ENCODE measurements at regions not wholly inside any gene's neighbourhood (a gene's known extent, or its start where the extent isn't known, plus 50 kb on each side); places are given as distances from the start of the nearest gene placed in this dataset.

- intact Hi-C loops (cut with micrococcal nuclease; ENCODE audit: unreplicated experiment), result no loop called here
- BruUV-seq (replicated peaks), result no TSS peak
- CTCF ChIA-PET, result interaction anchor here (0.6 to 0.7 kb wide), 2 partner anchors 20 to 266 kb away, joined by 5 to 6 read pairs; no protein-coding TSS in a partner anchor
- Mint-ChIP-seq H3K9me3 (ENCODE audit: low read depth, unreplicated experiment) (no peaks in the 10 kb centered on the region), H3K4me1 (ENCODE audit: low read depth, unreplicated experiment) (no peaks in the 10 kb centered on the region), H3K27ac (ENCODE audit: unreplicated experiment) (no peak overlapping the region), H3K36me3 (ENCODE audit: insufficient read depth, unreplicated experiment) (peaks cover 12% of the 10 kb centered on the region), H3K27me3 (ENCODE audit: unreplicated experiment) (no peaks in the 10 kb centered on the region), H3K4me3 (ENCODE audit: low read depth, unreplicated experiment) (no peak overlapping the region)
- DNase-seq, result no peak
- TF ChIP-seq CTCF (IDR thresholded peaks at IDR 0.05; ENCODE audit: unreplicated experiment), result no peak
These were observed 418.0 kb downstream of the SHANK2 start for GRCh38 chr11:70834277-70834940.

GRCh38 chr11:70834984-70835560, 417.3 kb downstream of the SHANK2 start:
- H3K27me3 Mint-ChIP-seq (ENCODE audit: unreplicated experiment), result no peaks in the 10 kb centered on the region
- CTCF ChIA-PET, result interaction anchor here (0.6 to 0.7 kb wide), 2 partner anchors 21 to 265 kb away, joined by 5 to 6 read pairs; no protein-coding TSS in a partner anchor
- no peak overlapping the region for H3K27ac Mint-ChIP-seq (ENCODE audit: unreplicated experiment)
- H3K4me1 Mint-ChIP-seq (ENCODE audit: low read depth, unreplicated experiment), result no peaks in the 10 kb centered on the region
- TF ChIP-seq CTCF (IDR thresholded peaks at IDR 0.05; ENCODE audit: unreplicated experiment), result no peak
- peaks cover 11% of the 10 kb centered on the region for H3K36me3 Mint-ChIP-seq (ENCODE audit: insufficient read depth, unreplicated experiment)
- H3K9me3 Mint-ChIP-seq (ENCODE audit: low read depth, unreplicated experiment), result no peaks in the 10 kb centered on the region
- DNase-seq, result no peak
- H3K4me3 Mint-ChIP-seq (ENCODE audit: low read depth, unreplicated experiment), result no peak overlapping the region
- intact Hi-C loops (cut with micrococcal nuclease; ENCODE audit: unreplicated experiment), result no loop called here
- BruUV-seq (replicated peaks), result no TSS peak

GRCh38 chr11:70836071-70836470, 416.3 kb downstream of the SHANK2 start:
- no peaks in the 10 kb centered on the region for H3K27me3 Mint-ChIP-seq (ENCODE audit: unreplicated experiment)
- H3K4me1 Mint-ChIP-seq (ENCODE audit: low read depth, unreplicated experiment), result no peaks in the 10 kb centered on the region
- H3K36me3 Mint-ChIP-seq (ENCODE audit: insufficient read depth, unreplicated experiment), result peaks cover 14% of the 10 kb centered on the region
- CTCF ChIA-PET, result no interaction called here
- DNase-seq, result no peak
- no peaks in the 10 kb centered on the region for H3K9me3 Mint-ChIP-seq (ENCODE audit: low read depth, unreplicated experiment)
- no peak overlapping the region for H3K4me3 Mint-ChIP-seq (ENCODE audit: low read depth, unreplicated experiment)
- intact Hi-C loops (cut with micrococcal nuclease; ENCODE audit: unreplicated experiment), result no loop called here
- TF ChIP-seq CTCF (IDR thresholded peaks at IDR 0.05; ENCODE audit: unreplicated experiment), result no peak
- BruUV-seq (replicated peaks), result no TSS peak
- no peak overlapping the region for H3K27ac Mint-ChIP-seq (ENCODE audit: unreplicated experiment)

GRCh38 chr11:70838198-70838597, 414.2 kb downstream of the SHANK2 start:
- intact Hi-C loops (cut with micrococcal nuclease; ENCODE audit: unreplicated experiment), result no loop called here
- no peak for DNase-seq
- Mint-ChIP-seq H3K27me3 (ENCODE audit: unreplicated experiment) (no peaks in the 10 kb centered on the region), H3K4me3 (ENCODE audit: low read depth, unreplicated experiment) (no peak overlapping the region), H3K4me1 (ENCODE audit: low read depth, unreplicated experiment) (no peaks in the 10 kb centered on the region), H3K9me3 (ENCODE audit: low read depth, unreplicated experiment) (no peaks in the 10 kb centered on the region), H3K27ac (ENCODE audit: unreplicated experiment) (no peak overlapping the region), H3K36me3 (ENCODE audit: insufficient read depth, unreplicated experiment) (peaks cover 14% of the 10 kb centered on the region)
- CTCF ChIA-PET, result no interaction called here
- no TSS peak for BruUV-seq (replicated peaks)
- no peak for TF ChIP-seq CTCF (IDR thresholded peaks at IDR 0.05; ENCODE audit: unreplicated experiment)

All from Calu3 (cell line).